GM21367 (cell line): ENCODE measurements at regions not wholly inside any gene's neighbourhood (a gene's known extent, or its start where the extent isn't known, plus 50 kb on each side); places are given as distances from the start of the nearest gene placed in this dataset.

Experiments used
- ATAC-seq: cut with Tn5 transposase; IDR thresholded peaks from one replicate; pipeline ENCODE4 v1.9.1; 2021; ENCODE audit not compliant: unreplicated experiment

- no peak for ATAC-seq
Measured at GRCh38 chr2:151087377-151087776, 174.3 kb downstream of the RBM43 start.

GRCh38 chr2:151085181-151085611 is 176.5 kb downstream of the RBM43 start:
- ATAC-seq, result no peak

GRCh38 chr2:151083856-151084795 is 177.5 kb downstream of the RBM43 start:
- ATAC-seq, result no peak

- ATAC-seq, result no peak
Measured at GRCh38 chr2:151078889-151079288, 182.8 kb downstream of the RBM43 start.

GRCh38 chr2:151071906-151072305 is 189.8 kb downstream of the RBM43 start:
- ATAC-seq, result no peak

- ATAC-seq, result no peak
Measured at GRCh38 chr2:151071382-151071781, 190.3 kb downstream of the RBM43 start.

- no peak for ATAC-seq
Measured at GRCh38 chr2:151070253-151070652, 191.4 kb downstream of the RBM43 start.

- no peak for ATAC-seq
Measured at GRCh38 chr2:151067658-151068369, 193.8 kb downstream of the RBM43 start.

- ATAC-seq, result no peak
Measured at GRCh38 chr2:151063271-151063670, 198.4 kb downstream of the RBM43 start.

- no peak for ATAC-seq
Measured at GRCh38 chr2:151060287-151060686, 201.4 kb downstream of the RBM43 start.

- no peak for ATAC-seq
Measured at GRCh38 chr2:151056870-151057269, 204.8 kb downstream of the RBM43 start.

- ATAC-seq, result no peak
Measured at GRCh38 chr2:151053661-151053990, 208.0 kb downstream of the RBM43 start.

- no peak for ATAC-seq
Measured at GRCh38 chr2:151052850-151053660, 208.6 kb downstream of the RBM43 start.

- ATAC-seq, result peak; percentile 85
Measured at GRCh38 chr2:151051574-151052220, 210.0 kb downstream of the RBM43 start.

GRCh38 chr2:151049746-151050145 is 211.9 kb downstream of the RBM43 start:
- ATAC-seq, result no peak

GRCh38 chr2:151048331-151049054 is 213.2 kb downstream of the RBM43 start:
- ATAC-seq, result no peak

GRCh38 chr2:151043484-151043883 is 218.2 kb downstream of the RBM43 start:
- ATAC-seq, result no peak

- ATAC-seq, result no peak
Measured at GRCh38 chr2:151042964-151043363, 218.7 kb downstream of the RBM43 start.

GRCh38 chr2:151040039-151040438 is 221.6 kb downstream of the RBM43 start:
- ATAC-seq, result no peak

- ATAC-seq, result no peak
Measured at GRCh38 chr2:151038516-151038915, 223.1 kb downstream of the RBM43 start.
